Erythroblast (primary cell): ENCODE measurements at regions not wholly inside any gene's neighbourhood (a gene's known extent, or its start where the extent isn't known, plus 50 kb on each side); places are given as distances from the start of the nearest gene placed in this dataset.
"Not testable (repeated sequence)": the region's sequence is repeated elsewhere in the genome, so short reads cannot be mapped to it uniquely, and the experiment has no call there.

Source experiments
- DNase-seq, 2 experiments: peaks; one replicate each; lab custom pipeline; 2025; lab: John Stamatoyannopoulos, UW
- GATA1 ChIP-seq: IDR thresholded peaks from 2 replicates; pipeline ENCODE4 v1.6.1; 2011; ENCODE audit warnings: low read depth, mild to moderate bottlenecking, control low read depth, low read length, moderate library complexity
- POLR2A ChIP-seq: IDR thresholded peaks from 2 replicates; pipeline ENCODE4 v1.6.1; 2011; ENCODE audit warnings: mild to moderate bottlenecking, low read length

DNA sequence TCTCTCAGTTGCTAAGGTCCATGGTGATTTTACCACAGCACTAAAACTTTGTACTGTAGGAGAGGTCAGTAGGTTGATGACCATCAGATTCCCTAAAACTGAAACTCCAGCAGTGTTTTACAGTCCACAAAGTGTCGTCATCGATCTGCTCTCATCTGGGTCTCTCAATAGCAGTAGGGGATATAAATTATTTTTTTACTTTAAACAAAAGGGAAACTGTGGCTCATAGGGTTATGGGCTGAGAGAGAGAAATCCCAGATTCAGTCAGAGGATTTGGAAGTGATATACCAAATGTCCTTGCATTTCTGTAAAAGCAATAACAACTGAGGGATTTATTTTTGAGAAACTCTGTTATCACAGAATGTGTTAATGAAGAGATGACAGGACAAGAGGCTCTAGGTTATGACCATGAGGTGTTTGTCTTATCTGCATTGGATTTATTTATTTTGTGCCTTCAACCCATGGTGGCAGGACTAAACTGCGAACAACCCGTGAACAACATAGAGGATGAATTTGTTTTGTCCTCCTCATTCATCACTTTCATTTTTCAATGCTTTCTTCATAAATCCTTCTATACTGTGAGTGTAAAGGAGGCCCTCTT is 869.7 kb downstream of the OTOL1 start:
- DNase-seq: no peak
- TF ChIP-seq GATA1 (no peak), POLR2A (no peak)

DNA sequence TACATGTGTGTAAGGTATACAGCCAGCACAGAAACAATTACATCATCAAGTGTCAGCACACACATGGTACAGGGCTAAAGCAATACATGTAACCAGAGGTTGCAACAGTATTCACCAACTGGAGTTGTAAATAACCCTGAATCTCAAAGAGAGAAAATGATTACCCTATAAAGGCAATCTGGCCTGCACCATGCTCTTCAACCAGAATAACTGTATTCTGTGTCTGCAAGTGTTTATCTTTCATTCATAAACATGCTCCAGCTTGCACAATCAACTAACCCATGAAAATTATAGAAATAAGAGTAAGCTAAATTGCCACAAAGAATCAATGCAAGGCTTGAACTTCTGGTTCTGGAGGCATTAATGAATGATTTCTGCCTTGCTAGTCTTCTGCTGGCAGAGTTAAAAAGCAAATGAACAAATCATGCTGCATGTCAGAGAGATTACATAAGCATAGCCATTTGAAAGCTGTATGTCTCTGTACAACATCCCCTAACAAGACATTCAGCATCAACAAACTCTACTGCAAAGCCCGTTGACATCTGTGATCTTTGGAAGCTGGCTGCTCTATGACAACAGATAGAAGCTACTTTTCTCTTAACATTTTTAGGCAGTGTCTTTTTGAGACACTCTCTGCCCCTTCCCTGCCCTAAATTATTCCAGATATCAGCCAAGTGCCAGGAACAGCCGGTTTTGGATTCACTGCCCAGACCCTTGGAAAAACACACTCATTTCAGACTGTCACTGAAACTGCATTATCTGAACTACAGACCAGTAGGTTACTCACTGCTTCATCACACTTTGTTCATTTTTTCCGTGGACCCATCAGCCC is 871.0 kb downstream of the OTOL1 start:
- TF ChIP-seq POLR2A (no peak), GATA1 (no peak)
- no peak for DNase-seq

DNA sequence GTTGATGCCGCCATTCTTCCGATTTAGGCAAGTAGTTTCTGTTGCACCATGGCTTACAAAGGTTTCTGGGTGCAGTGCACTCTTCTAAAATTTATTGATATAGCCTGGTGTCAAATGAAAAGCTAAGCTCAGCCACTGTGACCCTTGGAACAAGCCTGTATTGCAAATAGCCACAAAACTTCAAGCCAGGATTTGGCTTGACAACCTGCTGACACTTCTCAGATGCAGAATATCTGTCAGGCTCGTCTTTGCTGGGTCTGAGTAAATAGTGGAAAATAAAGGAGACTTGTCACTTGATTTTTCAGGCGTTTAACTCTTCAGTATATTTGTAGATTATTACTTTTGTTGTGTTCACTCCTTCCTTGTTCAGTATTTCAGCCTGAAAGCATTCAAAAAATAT is 871.8 kb downstream of the OTOL1 start:
- no peak for DNase-seq
- no peak for TF ChIP-seq POLR2A
- no peak for TF ChIP-seq GATA1

DNA sequence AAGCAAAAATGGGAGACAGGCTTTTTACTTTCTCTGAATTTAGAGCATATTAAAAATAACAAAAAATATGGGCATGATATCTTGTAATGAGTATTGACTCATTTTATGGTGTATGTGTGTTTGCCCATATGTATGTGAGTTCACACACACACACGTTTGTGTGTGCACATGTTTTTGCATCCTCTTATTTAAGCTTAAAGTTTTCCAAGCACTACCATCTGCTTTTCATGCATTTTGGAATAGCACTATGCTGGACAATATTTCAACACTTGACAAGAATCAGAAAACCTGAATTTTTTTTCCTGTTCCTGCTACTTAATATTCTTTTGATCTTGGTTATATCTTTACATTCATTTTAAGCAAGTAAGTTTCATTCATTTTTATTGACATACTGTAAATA is 872.7 kb downstream of the OTOL1 start:
- no peak for DNase-seq
- no peak for TF ChIP-seq GATA1

DNA sequence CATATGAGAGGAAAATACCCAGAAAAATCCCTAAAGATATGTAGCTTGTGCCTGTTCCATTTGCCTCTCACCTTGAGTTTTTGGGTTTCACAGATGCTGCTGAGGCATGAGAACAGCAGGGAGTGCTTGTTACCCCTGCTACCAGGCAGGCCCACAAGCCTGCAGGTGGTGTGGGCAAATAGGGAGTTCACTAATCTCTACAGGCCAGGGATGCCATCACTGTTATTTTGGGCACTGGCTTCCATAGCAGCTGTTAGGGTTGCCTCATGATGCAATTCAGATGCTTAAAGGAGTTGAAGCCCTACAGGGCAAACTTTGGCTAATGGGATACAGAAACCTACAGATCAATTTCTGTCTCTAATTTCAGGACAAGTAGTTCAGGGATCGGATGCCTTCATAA is 873.5 kb downstream of the OTOL1 start:
- no peak for DNase-seq
- TF ChIP-seq GATA1 (no peak), POLR2A (no peak)

DNA sequence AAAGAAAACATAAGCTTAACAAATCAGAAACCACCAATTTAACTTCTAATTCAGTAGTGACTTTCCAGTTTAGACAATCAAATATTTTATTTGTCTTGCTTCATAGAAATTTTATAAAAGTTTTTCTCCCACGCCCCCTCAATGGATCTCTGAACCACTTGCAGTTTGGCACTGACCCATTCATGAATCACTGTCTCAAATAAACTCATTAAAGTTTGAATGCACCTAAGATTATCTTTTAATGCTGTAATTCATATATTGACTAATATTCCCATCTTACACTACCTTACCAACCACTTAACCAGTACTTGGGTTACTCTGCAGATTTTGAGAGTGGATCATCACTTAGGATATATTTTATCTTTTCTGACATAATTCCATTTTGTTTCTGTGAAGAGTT is 880.2 kb downstream of the OTOL1 start:
- no peak for DNase-seq
- TF ChIP-seq POLR2A: no peak
- no peak for TF ChIP-seq GATA1

DNA sequence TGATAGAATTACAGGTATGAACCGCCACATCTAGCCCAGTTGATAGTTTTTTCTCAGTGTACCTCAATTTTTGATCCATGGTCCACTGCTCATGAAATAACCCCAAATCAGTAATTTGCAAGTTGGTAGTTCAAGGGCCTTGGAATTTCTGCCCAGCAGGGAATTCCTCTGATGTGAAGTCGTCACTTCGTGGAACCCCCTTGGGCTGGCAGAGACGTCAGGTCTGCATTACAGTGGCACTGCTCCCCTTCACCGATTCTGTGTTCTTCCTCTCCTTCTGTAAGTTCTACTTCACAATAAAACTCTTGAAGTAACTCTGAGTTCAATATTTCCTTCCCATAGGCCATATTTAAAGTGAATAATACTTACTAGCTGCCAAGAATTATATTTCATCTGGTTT is 881.0 kb downstream of the OTOL1 start:
- no peak for DNase-seq

DNA sequence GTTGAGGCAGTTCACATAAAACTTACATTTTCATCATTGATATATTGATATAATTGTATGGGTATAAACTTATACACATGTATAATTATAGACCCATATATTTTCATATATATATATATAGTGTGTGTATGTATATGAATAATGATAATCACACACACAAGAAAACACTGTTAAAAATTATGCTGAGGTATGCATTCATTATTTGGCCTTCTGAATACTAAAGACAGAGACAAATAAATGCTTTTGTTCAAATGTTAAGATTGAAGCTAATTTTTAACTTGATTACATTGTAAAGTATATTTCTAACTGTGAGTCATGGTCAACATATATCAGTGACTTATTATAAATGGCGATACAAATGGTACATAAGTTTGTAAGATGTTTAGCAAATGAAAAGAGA is 888.8 kb downstream of the OTOL1 start:
- no peak for TF ChIP-seq GATA1
- TF ChIP-seq POLR2A: no peak
- no peak for DNase-seq

More for the DNA sequence above, 881.0 kb downstream of the OTOL1 start:
- no peak for TF ChIP-seq GATA1
- TF ChIP-seq POLR2A: no peak

DNA sequence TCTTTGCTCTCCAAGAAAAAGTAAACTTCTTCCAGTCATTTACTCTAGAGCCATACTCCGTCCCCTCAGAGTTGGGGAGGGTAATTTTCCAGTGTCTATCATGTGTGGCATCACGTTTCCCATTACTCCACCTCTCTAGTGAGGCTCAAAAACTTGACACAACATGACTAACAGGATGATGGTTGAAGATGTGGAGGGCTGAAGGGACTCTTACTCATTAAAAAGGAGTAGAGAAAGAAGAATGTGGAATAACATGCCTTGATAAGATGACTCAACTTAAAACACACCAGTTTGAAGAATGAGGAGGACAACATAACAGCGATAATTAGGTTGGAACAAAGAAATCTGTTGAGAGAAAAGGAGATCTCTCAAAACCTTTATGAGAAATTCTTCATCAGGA is 894.3 kb downstream of the OTOL1 start:
- no peak for DNase-seq
- no peak for TF ChIP-seq POLR2A

DNA sequence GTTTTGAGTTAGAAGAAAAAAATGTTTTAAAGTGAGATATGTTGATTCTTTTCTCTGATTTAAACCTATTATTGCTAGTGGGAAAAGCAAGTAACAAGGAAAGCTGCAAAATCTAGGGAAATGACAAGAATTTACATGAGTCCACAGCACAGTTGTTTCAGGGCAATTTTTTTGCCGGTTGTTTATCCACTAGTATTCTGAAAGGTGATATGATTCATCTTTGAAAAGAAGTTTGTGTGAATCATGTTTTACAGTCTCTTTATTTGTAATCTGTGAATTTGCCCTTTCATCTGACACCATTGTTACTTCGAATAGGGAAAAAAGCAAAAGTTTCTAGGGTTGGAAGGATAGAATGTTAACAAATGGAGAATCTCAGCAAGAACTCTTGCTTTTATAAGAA is 894.7 kb downstream of the OTOL1 start:
- TF ChIP-seq GATA1 (no peak), POLR2A (no peak)
- DNase-seq: no peak

DNA sequence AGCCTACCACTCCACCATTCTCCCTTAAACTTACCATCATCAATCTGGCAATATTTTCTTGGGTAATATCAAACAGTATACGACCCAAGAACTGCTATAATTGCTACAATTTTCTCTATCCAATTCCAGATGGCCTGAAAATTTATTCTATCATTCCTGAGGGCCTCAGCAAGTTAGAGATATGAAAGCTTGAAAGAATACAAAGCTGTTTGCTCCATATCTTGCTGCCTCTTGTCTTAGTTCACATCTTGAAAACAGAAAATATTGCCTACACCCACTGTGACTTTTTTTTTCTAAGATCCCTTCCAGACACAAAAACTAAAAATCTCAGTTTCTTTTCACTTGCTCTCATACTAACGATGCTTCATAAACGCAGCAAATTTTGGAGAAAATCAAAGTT is 898.9 kb downstream of the OTOL1 start:
- no peak for DNase-seq
- TF ChIP-seq POLR2A: no peak
- no peak for TF ChIP-seq GATA1

DNA sequence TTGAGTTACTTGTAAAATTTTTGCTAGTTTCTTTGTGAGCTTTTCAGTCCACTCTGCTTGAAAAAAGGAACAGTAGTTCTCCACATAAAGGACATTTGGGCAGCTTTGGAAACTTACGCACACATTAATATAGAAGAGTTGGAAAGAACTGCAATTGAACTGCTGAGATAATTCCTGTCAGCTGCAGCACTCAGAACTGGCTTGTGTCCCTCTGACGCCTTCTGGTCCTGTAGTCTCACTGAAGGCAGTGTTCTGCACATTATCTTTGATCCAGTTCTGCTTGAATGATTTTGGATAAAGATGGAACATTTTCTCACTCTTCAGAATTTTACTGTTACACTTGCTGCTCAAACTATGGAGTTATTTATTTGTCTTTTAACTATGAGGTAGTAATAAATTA is 901.9 kb downstream of the OTOL1 start:
- TF ChIP-seq GATA1 (no peak), POLR2A (no peak)
- DNase-seq: no peak

DNA sequence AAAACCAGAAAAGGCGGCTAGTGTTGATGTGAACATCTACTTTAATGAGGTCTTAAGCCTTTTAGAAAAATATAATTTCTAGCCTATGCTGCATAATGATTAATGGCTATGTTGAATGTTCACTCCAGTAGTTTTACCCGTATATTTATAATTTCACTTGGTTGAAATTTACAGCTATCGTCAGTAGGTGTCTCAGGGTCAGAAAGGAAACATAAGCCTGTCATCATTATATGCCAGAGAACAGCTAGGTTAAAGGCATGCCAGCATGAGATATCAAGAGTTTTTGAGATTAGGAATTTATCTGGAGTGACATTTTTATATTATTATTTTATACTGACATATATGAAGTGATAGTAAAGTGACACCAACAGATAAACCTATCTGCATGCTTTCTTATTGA is 904.1 kb downstream of the OTOL1 start:
- DNase-seq: no peak
- no peak for TF ChIP-seq GATA1
- no peak for TF ChIP-seq POLR2A

DNA sequence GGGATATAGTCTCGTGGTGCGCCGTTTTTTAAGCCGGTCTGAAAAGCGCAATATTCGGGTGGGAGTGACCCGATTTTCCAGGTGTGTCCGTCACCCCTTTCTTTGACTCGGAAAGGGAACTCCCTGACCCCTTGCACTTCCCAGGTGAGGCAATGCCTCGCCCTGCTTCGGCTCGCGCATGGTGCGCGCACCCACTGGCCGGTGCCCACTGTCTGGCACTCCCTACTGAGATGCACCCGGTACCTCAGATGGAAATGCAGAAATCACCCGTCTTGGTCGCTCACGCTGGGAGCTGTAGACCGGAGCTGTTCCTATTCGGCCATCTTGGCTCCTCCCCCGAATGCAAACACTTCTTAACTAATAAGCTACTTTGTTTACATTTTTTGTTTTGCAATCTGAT is 914.9 kb downstream of the OTOL1 start:
- not testable (repeated sequence) for DNase-seq

DNA sequence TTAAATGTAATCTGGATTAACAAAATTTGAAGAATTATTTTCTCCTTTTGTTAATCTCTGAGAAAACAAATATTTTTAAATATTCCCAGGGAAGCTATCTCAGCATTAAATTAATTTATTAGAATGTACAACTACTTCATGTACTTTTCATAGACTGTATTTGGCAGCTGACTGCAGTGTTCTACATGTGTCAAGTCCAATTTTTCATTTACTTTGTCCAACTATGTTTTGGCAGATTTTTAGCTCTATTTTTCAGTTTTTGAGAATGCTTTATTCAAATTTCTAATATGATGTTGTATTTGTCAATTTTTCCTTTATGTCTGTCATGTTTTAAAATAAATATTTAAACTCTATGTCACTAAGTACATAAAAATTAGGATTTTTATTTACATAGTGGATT is 925.1 kb downstream of the OTOL1 start:
- no peak for TF ChIP-seq POLR2A
- no peak for TF ChIP-seq GATA1
- DNase-seq: no peak

DNA sequence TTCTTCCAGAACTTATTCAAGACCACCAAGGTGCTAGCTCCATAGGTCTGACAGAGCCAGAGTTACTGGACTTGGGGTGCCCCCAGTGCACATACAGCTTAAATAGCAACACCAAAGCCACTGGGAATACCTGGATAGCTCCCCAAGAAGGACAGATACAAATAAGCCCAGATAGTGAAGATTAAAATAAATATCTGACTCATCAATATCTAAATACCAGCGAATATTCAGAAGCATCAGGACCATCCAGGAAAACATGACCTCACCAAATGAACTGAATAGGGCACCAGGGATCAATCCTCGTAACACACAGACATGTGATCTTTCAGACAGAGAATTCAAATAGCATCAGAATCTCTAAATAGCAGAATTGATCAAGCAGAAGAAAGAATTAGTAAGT is 931.6 kb downstream of the OTOL1 start:
- DNase-seq: no peak
- TF ChIP-seq GATA1 (no peak), POLR2A (no peak)
